ENCODE measurements at regions not wholly inside any gene's neighbourhood (a gene's known extent, or its start where the extent isn't known, plus 50 kb on each side); places are given as distances from the start of the nearest gene placed in this dataset.
A peak's percentile ranks its signal among the peaks of the same experiment; 100 is the strongest.

GRCh38 chr15:99504823-99505551 is 60.8 kb upstream of the MEF2A start:
- TF ChIP-seq POLR2A (IDR thresholded peaks at IDR 0.05; ENCODE audit: low read depth, low read length) (peak; percentile 33; the same call in 1 of the 2 replicates), POLR2AphosphoS5 (IDR thresholded peaks at IDR 0.05; ENCODE audit: low read depth, low read length) (no peak), TAF1 (IDR thresholded peaks at IDR 0.05; ENCODE audit: low read depth, low read length) (no peak), PAX5 (IDR thresholded peaks at IDR 0.05; ENCODE audit: insufficient read depth, low read length, severe bottlenecking) (no peak), SPI1 (IDR thresholded peaks at IDR 0.05; ENCODE audit: low read depth, low read length) (no peak), POU2F2 (IDR thresholded peaks at IDR 0.05; ENCODE audit: low read depth, low read length) (0 out of 2 replicates have a peak, but pooled peaks have one; percentile 35)
